Adrenal gland (tissue), 5 donors: ENCODE measurements at regions not wholly inside any gene's neighbourhood (a gene's known extent, or its start where the extent isn't known, plus 50 kb on each side); places are given as distances from the start of the nearest gene placed in this dataset.

Source experiments
- POLR2A ChIP-seq, 2 donors: fragments of 450-650 bp; IDR thresholded peaks; one replicate each; pipeline ENCODE4 v1.6.1; 2017; ENCODE audit warnings: antibody characterized with exemption in 2 of 2, mild to moderate bottlenecking in 2 of 2, moderate library complexity in 1 of 2
- TF ChIP-seq, protein P1 (sequence below), 6 experiments: fragments of 450-650 bp in 4 of 6; fragments of 200-600 bp in 2 of 6; sonication (generic) in 1 of 6; IDR thresholded peaks; 1 replicate in 5 of 6; 2 replicates in 1 of 6; pipeline versions ENCODE4 v1.5.1 to v1.8.0; 2016 to 2021; ENCODE audit warnings: antibody characterized with exemption in 6 of 6, mild to moderate bottlenecking in 2 of 6, moderate library complexity in 1 of 6
- donor health status: DM: no; HTN: no; CAD: no.

DNA sequence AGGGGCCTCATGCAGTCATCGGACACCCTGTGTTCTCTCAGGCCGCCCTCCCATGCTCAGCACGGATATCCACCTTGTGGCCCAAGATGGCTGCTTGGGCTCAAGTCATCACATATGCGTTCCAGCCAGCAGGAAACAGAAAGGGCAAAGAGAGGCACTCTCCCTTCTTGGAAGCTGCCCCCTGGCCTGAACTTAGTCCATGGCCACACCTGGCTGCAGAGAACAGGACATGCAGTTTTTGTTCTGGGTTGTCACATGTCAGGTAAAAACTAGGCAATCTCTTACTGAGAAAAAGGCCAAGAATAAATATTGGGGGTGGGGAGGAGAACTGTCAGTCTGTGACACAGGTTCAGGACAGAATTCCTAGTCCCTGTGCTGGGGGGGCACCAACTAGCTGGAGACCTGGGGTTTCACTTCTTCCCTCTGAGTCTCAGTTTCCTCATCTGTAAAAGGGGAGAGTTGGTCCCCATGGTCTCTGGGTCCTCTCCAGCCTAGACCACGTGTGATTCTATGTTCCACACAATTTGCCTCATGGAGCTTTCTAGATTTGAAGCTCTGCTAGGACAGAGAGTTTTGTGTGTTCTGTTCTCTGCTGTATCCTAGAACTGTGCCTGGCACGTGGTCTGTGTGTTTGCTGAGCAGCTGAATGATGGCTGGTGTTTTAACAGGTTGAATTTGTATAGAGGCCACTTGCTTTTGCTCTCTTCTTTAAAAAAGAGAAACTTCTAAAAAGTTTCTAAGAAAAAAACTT is 107.2 kb upstream of the ANO1 start:
- TF ChIP-seq POLR2A (IDR thresholded peaks at IDR 0.05): no peak
- TF ChIP-seq, protein P1, sequence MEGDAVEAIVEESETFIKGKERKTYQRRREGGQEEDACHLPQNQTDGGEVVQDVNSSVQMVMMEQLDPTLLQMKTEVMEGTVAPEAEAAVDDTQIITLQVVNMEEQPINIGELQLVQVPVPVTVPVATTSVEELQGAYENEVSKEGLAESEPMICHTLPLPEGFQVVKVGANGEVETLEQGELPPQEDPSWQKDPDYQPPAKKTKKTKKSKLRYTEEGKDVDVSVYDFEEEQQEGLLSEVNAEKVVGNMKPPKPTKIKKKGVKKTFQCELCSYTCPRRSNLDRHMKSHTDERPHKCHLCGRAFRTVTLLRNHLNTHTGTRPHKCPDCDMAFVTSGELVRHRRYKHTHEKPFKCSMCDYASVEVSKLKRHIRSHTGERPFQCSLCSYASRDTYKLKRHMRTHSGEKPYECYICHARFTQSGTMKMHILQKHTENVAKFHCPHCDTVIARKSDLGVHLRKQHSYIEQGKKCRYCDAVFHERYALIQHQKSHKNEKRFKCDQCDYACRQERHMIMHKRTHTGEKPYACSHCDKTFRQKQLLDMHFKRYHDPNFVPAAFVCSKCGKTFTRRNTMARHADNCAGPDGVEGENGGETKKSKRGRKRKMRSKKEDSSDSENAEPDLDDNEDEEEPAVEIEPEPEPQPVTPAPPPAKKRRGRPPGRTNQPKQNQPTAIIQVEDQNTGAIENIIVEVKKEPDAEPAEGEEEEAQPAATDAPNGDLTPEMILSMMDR (IDR thresholded peaks at IDR 0.05): no peak
